GM18505 (cell line): ENCODE measurements at regions not wholly inside any gene's neighbourhood (a gene's known extent, or its start where the extent isn't known, plus 50 kb on each side); places are given as distances from the start of the nearest gene placed in this dataset.

Source experiments
- ATAC-seq: cut with Tn5 transposase; IDR thresholded peaks from one replicate; pipeline ENCODE4 v1.9.1; 2021; ENCODE audit not compliant: unreplicated experiment
- POLR2A ChIP-seq: IDR thresholded peaks from 4 replicates; pipeline ENCODE4 v1.6.1; 2011; ENCODE audit warnings: borderline replicate concordance; ENCODE audit not compliant: insufficient read depth, insufficient read length; ENCODE audit errors: extremely low read depth

DNA sequence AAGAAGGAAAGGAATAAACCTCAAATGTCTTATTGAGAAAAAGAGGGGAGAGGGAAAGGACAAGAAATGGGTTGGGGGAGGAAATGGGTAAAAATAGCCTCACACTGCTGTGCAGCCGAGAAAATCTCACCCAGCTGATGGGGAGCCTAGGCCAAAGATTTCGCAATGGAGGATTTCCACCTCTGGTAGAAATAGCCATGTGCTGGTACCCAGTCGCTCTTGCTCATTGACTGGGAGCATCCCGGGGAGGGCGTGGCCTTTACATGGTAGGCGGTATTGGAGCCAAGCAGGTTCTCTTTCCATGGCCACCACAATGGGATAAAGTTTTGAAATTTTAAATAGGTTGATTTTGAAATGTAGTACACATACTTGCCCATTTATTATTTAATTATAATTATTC is 255.1 kb upstream of the LDB2 start:
- TF ChIP-seq POLR2A = no peak
- ATAC-seq = no peak

DNA sequence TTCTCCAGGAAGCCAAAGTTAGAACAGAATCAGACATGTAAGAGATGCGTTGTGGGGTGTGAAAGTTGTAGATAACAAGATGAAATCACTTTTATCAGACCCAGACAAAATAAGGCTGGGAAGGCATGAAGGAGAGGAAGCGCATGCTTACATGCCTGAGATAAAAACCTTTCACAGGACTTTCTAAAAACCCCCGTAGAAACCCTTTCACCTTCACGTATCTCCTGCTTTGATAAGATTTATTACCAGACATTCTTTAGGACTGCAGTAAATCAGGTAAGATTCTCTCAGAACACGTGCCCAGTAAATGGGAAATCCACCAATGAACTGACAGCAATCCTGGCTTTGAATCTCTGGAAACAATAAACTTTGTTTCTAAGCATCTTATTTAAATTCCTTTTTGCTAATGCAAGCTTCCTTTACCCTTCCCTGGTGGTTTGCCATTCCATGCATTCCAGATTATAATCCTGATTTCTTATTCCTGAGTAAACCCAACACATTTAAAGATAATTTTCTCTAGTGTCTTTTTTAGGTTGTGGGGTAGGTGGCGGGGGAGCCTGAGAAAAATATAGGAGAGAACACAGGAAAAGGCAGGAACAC is 254.6 kb upstream of the LDB2 start:
- ATAC-seq = no peak
- no peak for TF ChIP-seq POLR2A

DNA sequence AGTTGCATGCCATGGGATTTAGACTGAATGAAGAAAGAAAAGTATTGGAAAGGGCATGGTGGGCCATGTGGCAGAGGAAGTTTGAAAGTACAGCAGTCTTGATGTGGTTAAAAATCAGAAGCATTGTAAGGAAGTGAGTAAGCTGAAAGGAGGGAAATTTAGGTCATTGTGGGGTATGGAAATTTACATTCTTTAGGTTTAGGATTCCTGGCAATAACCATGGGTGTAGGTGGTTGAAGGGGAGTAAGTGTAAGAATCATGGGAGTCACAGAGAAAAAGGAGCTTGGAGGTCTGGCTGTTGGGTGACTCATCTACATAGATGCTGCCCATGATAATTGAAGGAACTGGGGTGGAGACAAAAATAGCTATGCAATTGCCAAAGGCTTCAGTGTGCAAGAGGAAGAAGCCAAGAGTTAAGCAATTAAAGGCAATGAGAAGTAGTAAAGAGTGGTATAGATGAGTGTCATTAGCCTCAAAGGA is 243.8 kb upstream of the LDB2 start:
- no peak for ATAC-seq

GRCh38 chr4:17138847-17139246 is 240.4 kb upstream of the LDB2 start:
- no peak for TF ChIP-seq POLR2A
- ATAC-seq = no peak

More for the DNA sequence above, 243.8 kb upstream of the LDB2 start:
- no peak for TF ChIP-seq POLR2A

GRCh38 chr4:17134565-17134964 is 236.1 kb upstream of the LDB2 start:
- no peak for ATAC-seq
- no peak for TF ChIP-seq POLR2A

DNA sequence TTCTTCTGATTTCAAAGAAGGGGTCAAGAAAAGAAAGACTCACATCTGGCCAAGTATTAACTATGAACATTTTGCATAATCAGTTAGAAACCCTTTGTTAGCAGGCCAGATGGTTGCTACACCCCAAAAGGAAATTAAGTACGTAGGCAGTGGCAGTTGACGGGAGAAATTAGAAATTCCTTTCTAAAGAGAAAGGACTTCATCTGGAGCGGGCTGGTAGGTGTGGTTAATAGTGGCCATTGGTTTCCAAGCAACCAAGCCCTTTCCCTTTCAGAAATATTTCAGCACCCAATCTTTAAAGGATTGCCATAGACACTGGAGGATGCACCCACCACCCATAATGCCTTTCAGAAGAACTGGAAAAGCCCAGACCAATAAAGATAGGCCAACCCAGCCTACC is 235.7 kb upstream of the LDB2 start:
- ATAC-seq = no peak
- TF ChIP-seq POLR2A = no peak

- TF ChIP-seq POLR2A = no peak
- no peak for ATAC-seq
These were observed 233.8 kb upstream of the LDB2 start for GRCh38 chr4:17132226-17132625.

GRCh38 chr4:17128268-17128667 is 229.8 kb upstream of the LDB2 start:
- TF ChIP-seq POLR2A = no peak
- ATAC-seq = no peak

GRCh38 chr4:17126321-17126966 is 228.0 kb upstream of the LDB2 start:
- no peak for ATAC-seq
- TF ChIP-seq POLR2A = no peak

- ATAC-seq = no peak
These were observed 226.3 kb upstream of the LDB2 start for GRCh38 chr4:17124767-17125166.

GRCh38 chr4:17120761-17121160 is 222.3 kb upstream of the LDB2 start:
- no peak for ATAC-seq

More at GRCh38 chr4:17124767-17125166, 226.3 kb upstream of the LDB2 start:
- no peak for TF ChIP-seq POLR2A

DNA sequence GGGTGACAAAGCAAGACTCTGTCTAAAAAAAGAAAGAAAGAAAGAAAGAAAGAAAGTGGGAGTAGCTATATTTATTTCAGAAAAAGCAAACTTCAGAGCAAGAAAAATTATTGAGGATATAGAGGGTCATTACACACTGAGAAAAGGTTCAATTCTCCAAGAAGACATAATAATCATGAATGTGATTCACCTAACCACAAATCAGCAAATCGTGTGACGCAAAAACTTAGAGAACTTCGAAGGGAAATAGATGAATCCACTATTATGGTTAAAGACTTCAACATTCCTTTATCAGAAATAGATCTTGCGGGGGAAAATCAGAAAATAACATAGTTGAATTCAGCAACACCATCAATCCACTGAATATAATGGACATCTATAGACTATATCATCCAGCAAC is 219.3 kb upstream of the LDB2 start:
- no peak for ATAC-seq

More at GRCh38 chr4:17120761-17121160, 222.3 kb upstream of the LDB2 start:
- no peak for TF ChIP-seq POLR2A

DNA sequence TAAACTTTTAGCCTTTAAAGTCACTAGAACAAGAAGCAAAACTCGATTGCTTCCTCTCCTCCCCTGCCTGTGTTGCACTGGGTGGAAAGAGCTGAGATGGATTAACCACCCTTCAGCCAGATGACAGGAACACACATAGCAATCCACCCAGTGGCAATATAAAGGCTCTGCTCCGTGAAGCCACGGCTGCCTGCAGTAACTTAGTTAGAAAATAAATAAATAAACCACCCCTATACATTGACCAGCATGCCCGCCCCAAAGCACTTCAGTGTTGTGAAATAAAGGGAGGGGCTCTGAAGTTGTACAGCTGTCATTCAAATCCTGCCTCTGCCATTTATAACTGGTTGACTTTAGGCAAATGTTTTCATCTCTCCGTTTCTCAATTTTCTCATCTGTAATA is 217.1 kb upstream of the LDB2 start:
- no peak for ATAC-seq
- no peak for TF ChIP-seq POLR2A

More for the DNA sequence above, 219.3 kb upstream of the LDB2 start:
- TF ChIP-seq POLR2A = no peak

- no peak for TF ChIP-seq POLR2A
- no peak for ATAC-seq
These were observed 213.8 kb upstream of the LDB2 start for GRCh38 chr4:17112292-17112659.
